ENCODE measurements at regions not wholly inside any gene's neighbourhood (a gene's known extent, or its start where the extent isn't known, plus 50 kb on each side); places are given as distances from the start of the nearest gene placed in this dataset.

GRCh38 chr18:25886283-25886682 lies 204.1 kb downstream of the SS18 start:
- no peak for TF ChIP-seq CTCF (IDR thresholded peaks at IDR 0.05)
- TF ChIP-seq POLR2A (IDR thresholded peaks at IDR 0.05) = no peak
- TF ChIP-seq EP300 (IDR thresholded peaks at IDR 0.05) = no peak
- no peak for TF ChIP-seq POLR2AphosphoS5 (IDR thresholded peaks at IDR 0.05)
